Hepatocyte (in vitro differentiated cells): ENCODE measurements at regions not wholly inside any gene's neighbourhood (a gene's known extent, or its start where the extent isn't known, plus 50 kb on each side); places are given as distances from the start of the nearest gene placed in this dataset.
"Not testable (repeated sequence)": the region's sequence is repeated elsewhere in the genome, so short reads cannot be mapped to it uniquely, and the experiment has no call there.

ENCODE experiments used
- EZH2 ChIP-seq: fragments of 200-600 bp; sonication (generic); IDR thresholded peaks from 2 replicates; pipeline ENCODE4 v1.6.1; 2016; ENCODE audit warnings: antibody characterized with exemption, mild to moderate bottlenecking, borderline replicate concordance
- TF ChIP-seq, protein P1 (sequence below): fragments of 200-600 bp; sonication (generic); IDR thresholded peaks from 2 replicates; pipeline ENCODE4 v1.5.1; 2016; ENCODE audit warnings: antibody characterized with exemption, mild to moderate bottlenecking; ENCODE audit not compliant: poor library complexity

DNA sequence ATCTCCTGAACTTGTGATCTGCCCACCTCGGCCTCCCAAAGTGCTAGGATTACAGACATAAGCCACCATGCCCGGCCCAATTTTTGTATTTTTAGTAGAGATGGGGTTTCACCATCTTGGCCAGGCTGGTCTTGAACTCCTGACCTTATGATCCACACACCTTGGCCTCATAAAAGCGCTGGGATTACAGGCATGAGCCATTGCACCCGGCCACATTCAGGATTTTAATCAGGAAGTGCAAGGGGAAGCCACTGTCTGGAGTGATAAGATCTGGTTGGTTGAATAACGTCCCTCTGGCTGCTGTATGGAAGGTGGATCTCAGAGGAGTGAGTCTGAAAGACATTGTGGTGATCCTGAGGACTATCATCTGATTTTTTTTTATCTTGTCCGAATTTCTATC, 196.3 kb upstream of the ARL4C start:
- TF ChIP-seq, protein P1, sequence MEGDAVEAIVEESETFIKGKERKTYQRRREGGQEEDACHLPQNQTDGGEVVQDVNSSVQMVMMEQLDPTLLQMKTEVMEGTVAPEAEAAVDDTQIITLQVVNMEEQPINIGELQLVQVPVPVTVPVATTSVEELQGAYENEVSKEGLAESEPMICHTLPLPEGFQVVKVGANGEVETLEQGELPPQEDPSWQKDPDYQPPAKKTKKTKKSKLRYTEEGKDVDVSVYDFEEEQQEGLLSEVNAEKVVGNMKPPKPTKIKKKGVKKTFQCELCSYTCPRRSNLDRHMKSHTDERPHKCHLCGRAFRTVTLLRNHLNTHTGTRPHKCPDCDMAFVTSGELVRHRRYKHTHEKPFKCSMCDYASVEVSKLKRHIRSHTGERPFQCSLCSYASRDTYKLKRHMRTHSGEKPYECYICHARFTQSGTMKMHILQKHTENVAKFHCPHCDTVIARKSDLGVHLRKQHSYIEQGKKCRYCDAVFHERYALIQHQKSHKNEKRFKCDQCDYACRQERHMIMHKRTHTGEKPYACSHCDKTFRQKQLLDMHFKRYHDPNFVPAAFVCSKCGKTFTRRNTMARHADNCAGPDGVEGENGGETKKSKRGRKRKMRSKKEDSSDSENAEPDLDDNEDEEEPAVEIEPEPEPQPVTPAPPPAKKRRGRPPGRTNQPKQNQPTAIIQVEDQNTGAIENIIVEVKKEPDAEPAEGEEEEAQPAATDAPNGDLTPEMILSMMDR, result not testable (repeated sequence)
- not testable (repeated sequence) for TF ChIP-seq EZH2
